Endothelial cell of umbilical vein (primary cell): ENCODE measurements at regions not wholly inside any gene's neighbourhood (a gene's known extent, or its start where the extent isn't known, plus 50 kb on each side); places are given as distances from the start of the nearest gene placed in this dataset.
A peak's percentile ranks its signal among the peaks of the same experiment; 100 is the strongest.

Experiments used
- BruUV-seq: library from RNA; stranded (reverse); fragments of 400-500 nt; replicated peaks from 2 replicates; lab custom pipeline; 2021; lab: Mats Ljungman, UMichigan
- CTCF ChIA-PET: fragments of 300-600, 350-600 bp; sonication (Branson Sonifier 250); formaldehyde crosslinking; loops from one replicate; lab custom pipeline; 2021; ENCODE audit warnings: antibody characterized with exemption, inconsistent platforms; lab: Charles Lee
- POLR2A ChIA-PET: fragments of 300-600, 350-600 bp; sonication (Branson Sonifier 250); formaldehyde crosslinking; loops from one replicate; lab custom pipeline; 2021; ENCODE audit warnings: antibody characterized with exemption, inconsistent platforms; lab: Charles Lee
- DNase-seq: peaks from one replicate; pipeline ENCODE4 v3.0.0-alpha.2; 2011; ENCODE audit warnings: low read depth, low spot score
- FAIRE-seq: peaks from 2 replicates; lab custom pipeline; 2011; peaks lifted over from hg19 to GRCh38; lab: Jason Lieb, UNC
- H2AFZ ChIP-seq: 2 replicates; pipeline ENCODE4 v1.6.0; 2012; ENCODE audit warnings: low read depth, low read length, control low read depth, inconsistent platforms
- H3K27ac ChIP-seq: 2 replicates; pipeline ENCODE4 v1.5.1; 2011; ENCODE audit warnings: low read depth, mild to moderate bottlenecking, control low read depth, low read length, moderate library complexity; ENCODE audit not compliant: insufficient read depth
- H3K27me3 ChIP-seq, 2 experiments: 2 replicates each; pipeline versions ENCODE4 v1.6.0 to v1.6.1; 2011; ENCODE audit warnings: low read length in 2 of 2, mixed read lengths in 1 of 2; ENCODE audit not compliant: control insufficient read depth in 2 of 2, insufficient read depth in 2 of 2
- H3K36me3 ChIP-seq, 2 experiments: 2 replicates in 1 of 2; 3 replicates in 1 of 2; pipeline ENCODE4 v1.5.1; 2011; ENCODE audit warnings: low read length in 2 of 2, mild to moderate bottlenecking in 1 of 2, moderate library complexity in 1 of 2; ENCODE audit not compliant: control insufficient read depth in 2 of 2, insufficient read depth in 2 of 2; ENCODE audit errors: extremely low read depth in 1 of 2
- H3K4me1 ChIP-seq: 3 replicates; pipeline ENCODE4 v1.5.1; 2011; ENCODE audit warnings: mild to moderate bottlenecking, low read length; ENCODE audit not compliant: control insufficient read depth, insufficient read depth; ENCODE audit errors: extremely low read depth
- H3K4me2 ChIP-seq: 2 replicates; pipeline ENCODE4 v1.6.1; 2011; ENCODE audit warnings: low read length, control low read depth, mixed read lengths; ENCODE audit not compliant: insufficient read depth
- H3K4me3 ChIP-seq, 3 experiments: fragments of 200-600 bp in 1 of 3; sonication (generic), shearing (Covaris generic) in 1 of 3; replicated peaks in 1 of 3; 2 replicates each; pipeline ENCODE4 v1.5.1; 2011 to 2016; ENCODE audit warnings: control low read depth in 3 of 3, low read length in 3 of 3, mild to moderate bottlenecking in 2 of 3, inconsistent platforms in 1 of 3, low read depth in 1 of 3, moderate library complexity in 1 of 3; ENCODE audit not compliant: insufficient read depth in 1 of 3
- H3K79me2 ChIP-seq: 2 replicates; pipeline ENCODE4 v1.6.0; 2012; ENCODE audit warnings: low read length, inconsistent platforms; ENCODE audit not compliant: control insufficient read depth, insufficient read depth
- H3K9ac ChIP-seq: replicated peaks from 2 replicates; pipeline ENCODE3; 2011; ENCODE audit warnings: low read length, control low read depth; ENCODE audit not compliant: insufficient read depth; ENCODE audit errors: extremely low read depth
- H3K9me1 ChIP-seq: replicated peaks from 3 replicates; pipeline ENCODE4 v1.6.0; 2011; ENCODE audit warnings: mild to moderate bottlenecking, low read length; ENCODE audit not compliant: control insufficient read depth, insufficient read depth; ENCODE audit errors: extremely low read depth
- H3K9me3 ChIP-seq: replicated peaks from 2 replicates; pipeline ENCODE4 v1.5.1; 2012; ENCODE audit warnings: low read length, inconsistent platforms; ENCODE audit not compliant: control insufficient read depth, insufficient read depth
- H4K20me1 ChIP-seq: replicated peaks from 2 replicates; pipeline ENCODE3; 2011; ENCODE audit warnings: mild to moderate bottlenecking, low read length; ENCODE audit not compliant: control insufficient read depth, insufficient read depth; ENCODE audit errors: extremely low read depth
- EZH2 ChIP-seq: IDR thresholded peaks from 2 replicates; pipeline ENCODE4 v1.6.1; 2012; ENCODE audit warnings: borderline replicate concordance, low read depth, mild to moderate bottlenecking, moderate library complexity, low read length, inconsistent platforms; ENCODE audit not compliant: severe bottlenecking
- FOS ChIP-seq: IDR thresholded peaks from 2 replicates; pipeline ENCODE4 v1.6.1; 2011; ENCODE audit warnings: mild to moderate bottlenecking, low read length, moderate library complexity, borderline replicate concordance; ENCODE audit not compliant: insufficient read depth
- GATA2 ChIP-seq: IDR thresholded peaks from 2 replicates; pipeline ENCODE4 v1.7.0; 2011; ENCODE audit warnings: low read depth, mild to moderate bottlenecking, moderate library complexity, mixed read lengths, low read length; ENCODE audit not compliant: insufficient read length, insufficient read depth
- JUN ChIP-seq: IDR thresholded peaks from 2 replicates; pipeline ENCODE4 v1.6.1; 2011; ENCODE audit warnings: borderline replicate concordance, low read depth; ENCODE audit not compliant: insufficient read length, insufficient read depth
- MYC ChIP-seq: IDR thresholded peaks from one replicate; pipeline ENCODE4 v1.6.1; 2011; ENCODE audit warnings: mild to moderate bottlenecking, low read depth, low read length
- POLR2AphosphoS5 ChIP-seq: IDR thresholded peaks from 2 replicates; pipeline ENCODE4 v1.6.1; 2012; ENCODE audit warnings: low read depth, mild to moderate bottlenecking, control low read depth, low read length, moderate library complexity; ENCODE audit not compliant: insufficient read depth
- dilution Hi-C: fragments of 300-500 bp; cut with MboI; formaldehyde crosslinking; loops from one replicate; pipeline ENCODE4 v1.15.0; 2019; ENCODE audit warnings: low sequenced_read_pairs; ENCODE audit not compliant: extremely low pct_ligation_motif_present
- intact Hi-C: fragments of 100-400 bp; cut with micrococcal nuclease; formaldehyde crosslinking; loops from one replicate; pipeline ENCODE4 v1.10.0; 2022
- TF ChIP-seq, protein P1 (sequence below): IDR thresholded peaks from 2 replicates; pipeline ENCODE4 v1.6.1; 2011; ENCODE audit not compliant: insufficient read depth, insufficient read length
- TF ChIP-seq, protein P2 (sequence below), 2 donors: IDR thresholded peaks; 1 replicate in 1 of 2; 2 replicates in 1 of 2; pipeline ENCODE4 v1.5.1; 2011; ENCODE audit warnings: low read length in 2 of 2, mild to moderate bottlenecking in 2 of 2, moderate library complexity in 2 of 2, control low read depth in 1 of 2, inconsistent platforms in 1 of 2, low read depth in 1 of 2; ENCODE audit not compliant: insufficient read depth in 1 of 2; ENCODE audit errors: extremely low read depth in 1 of 2

DNA sequence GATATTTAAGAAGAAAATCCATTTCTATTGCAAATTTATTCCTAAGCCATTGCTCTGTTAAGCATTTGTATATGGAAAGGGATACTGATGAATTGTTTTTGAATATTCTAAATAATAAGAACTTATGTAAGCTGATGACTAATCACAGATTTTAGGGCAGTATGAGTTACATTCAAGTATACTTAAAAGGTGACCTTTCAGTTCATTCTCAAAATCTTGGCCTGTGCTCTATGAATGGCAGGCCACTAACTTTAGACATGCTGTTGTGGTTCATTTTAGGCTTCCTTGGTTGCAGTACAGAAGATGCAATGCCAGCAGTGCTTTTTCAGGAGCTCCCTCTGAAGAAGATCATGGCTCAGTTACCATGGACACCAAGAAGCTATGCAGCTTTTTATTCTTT is 380.4 kb downstream of the CENPW start:
- ChIA-PET POLR2A (no interaction called here), CTCF (no interaction called here)
- H2AFZ ChIP-seq: no peak overlapping the region
- H3K9me1 ChIP-seq: no peaks in the 10 kb centered on the region
- no peaks in the 10 kb centered on the region for H3K9me3 ChIP-seq
- BruUV-seq: no TSS peak
- no peak overlapping the region for H3K9ac ChIP-seq
- no peak overlapping the region for H3K27ac ChIP-seq
- no peak overlapping the region for H3K4me3 ChIP-seq
- FAIRE-seq (no peak), DNase-seq (no peak)
- H3K36me3 ChIP-seq: no peaks in the 10 kb centered on the region
- dilution Hi-C loops: no loop called here
- TF ChIP-seq GATA2: no peak
- no peak for TF ChIP-seq JUN
- no peak for TF ChIP-seq EZH2
- TF ChIP-seq, protein P1, sequence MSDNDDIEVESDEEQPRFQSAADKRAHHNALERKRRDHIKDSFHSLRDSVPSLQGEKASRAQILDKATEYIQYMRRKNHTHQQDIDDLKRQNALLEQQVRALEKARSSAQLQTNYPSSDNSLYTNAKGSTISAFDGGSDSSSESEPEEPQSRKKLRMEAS: no peak
- no peak for TF ChIP-seq POLR2AphosphoS5
- TF ChIP-seq MYC: no peak
- no peaks in the 10 kb centered on the region for H3K79me2 ChIP-seq
- peaks cover 14% of the 10 kb centered on the region for H3K4me1 ChIP-seq
- H4K20me1 ChIP-seq: no peaks in the 10 kb centered on the region
- intact Hi-C loops: loop anchor here (5.0 kb wide), 1 partner anchor 197 kb away; no protein-coding TSS in a partner anchor
- no peaks in the 10 kb centered on the region for H3K27me3 ChIP-seq
- no peak overlapping the region for H3K4me2 ChIP-seq

DNA sequence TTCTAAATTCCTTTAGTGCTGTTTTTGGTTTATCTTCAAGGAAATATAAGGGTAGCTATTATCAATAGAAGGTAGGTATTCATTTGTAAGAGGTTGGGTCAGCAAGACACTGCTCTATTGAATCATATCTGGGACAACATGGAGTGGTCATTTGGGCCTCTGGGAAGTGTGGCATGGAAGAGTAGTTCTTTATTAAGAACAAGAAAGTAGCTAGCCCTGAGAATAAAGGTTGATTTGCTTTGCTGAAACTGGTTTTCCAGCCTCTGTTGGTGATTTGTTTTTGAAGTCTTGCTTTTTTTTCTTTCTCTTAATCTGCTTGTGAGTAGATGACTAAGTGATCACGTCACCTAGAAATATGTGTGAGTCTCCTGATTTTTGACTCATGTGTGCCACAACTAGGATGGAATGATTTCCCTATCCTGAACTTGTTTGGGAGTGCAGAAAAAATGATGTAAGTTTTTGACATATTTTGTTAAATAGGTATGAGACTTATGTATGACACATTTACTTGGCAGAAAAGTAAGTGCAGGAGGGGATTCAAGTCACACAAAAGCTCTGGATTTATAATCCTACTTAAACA is 381.8 kb downstream of the CENPW start:
- FAIRE-seq (no peak), DNase-seq (peak; percentile 80)
- POLR2A ChIA-PET: no interaction called here
- H3K36me3 ChIP-seq: no peaks in the 10 kb centered on the region
- H3K4me3 ChIP-seq: no peak overlapping the region
- intact Hi-C loops: loop anchor here (1.0 to 5.0 kb wide), 2 partner anchors 196 to 545 kb away; partner anchors contain the start of gene RNF146
- CTCF ChIA-PET: interaction anchor here (1.0 to 1.6 kb wide), 2 partner anchors 17 to 469 kb away, joined by 3 read pairs; no protein-coding TSS in a partner anchor
- BruUV-seq: no TSS peak
- H3K9ac ChIP-seq: no peak overlapping the region
- no peaks in the 10 kb centered on the region for H4K20me1 ChIP-seq
- no peak overlapping the region for H3K4me2 ChIP-seq
- peak overlapping the region; percentile 72 for H3K27ac ChIP-seq
- dilution Hi-C loops: no loop called here
- peak; percentile 84 for TF ChIP-seq FOS
- TF ChIP-seq POLR2AphosphoS5: no peak
- TF ChIP-seq JUN: peak; percentile 73
- TF ChIP-seq, protein P1: no peak
- no peak for TF ChIP-seq EZH2
- TF ChIP-seq GATA2: no peak
- no peak for TF ChIP-seq MYC
- TF ChIP-seq, protein P2, sequence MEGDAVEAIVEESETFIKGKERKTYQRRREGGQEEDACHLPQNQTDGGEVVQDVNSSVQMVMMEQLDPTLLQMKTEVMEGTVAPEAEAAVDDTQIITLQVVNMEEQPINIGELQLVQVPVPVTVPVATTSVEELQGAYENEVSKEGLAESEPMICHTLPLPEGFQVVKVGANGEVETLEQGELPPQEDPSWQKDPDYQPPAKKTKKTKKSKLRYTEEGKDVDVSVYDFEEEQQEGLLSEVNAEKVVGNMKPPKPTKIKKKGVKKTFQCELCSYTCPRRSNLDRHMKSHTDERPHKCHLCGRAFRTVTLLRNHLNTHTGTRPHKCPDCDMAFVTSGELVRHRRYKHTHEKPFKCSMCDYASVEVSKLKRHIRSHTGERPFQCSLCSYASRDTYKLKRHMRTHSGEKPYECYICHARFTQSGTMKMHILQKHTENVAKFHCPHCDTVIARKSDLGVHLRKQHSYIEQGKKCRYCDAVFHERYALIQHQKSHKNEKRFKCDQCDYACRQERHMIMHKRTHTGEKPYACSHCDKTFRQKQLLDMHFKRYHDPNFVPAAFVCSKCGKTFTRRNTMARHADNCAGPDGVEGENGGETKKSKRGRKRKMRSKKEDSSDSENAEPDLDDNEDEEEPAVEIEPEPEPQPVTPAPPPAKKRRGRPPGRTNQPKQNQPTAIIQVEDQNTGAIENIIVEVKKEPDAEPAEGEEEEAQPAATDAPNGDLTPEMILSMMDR (IDR thresholded peaks at IDR 0.05; ENCODE audit: extremely low read depth in 1 of 2, insufficient read depth in 1 of 2, low read depth in 1 of 2, low read length in 2 of 2): no peak
- peak overlapping the region; percentile 70 for H2AFZ ChIP-seq
- no peaks in the 10 kb centered on the region for H3K27me3 ChIP-seq
- no peaks in the 10 kb centered on the region for H3K79me2 ChIP-seq
- no peaks in the 10 kb centered on the region for H3K9me3 ChIP-seq
- no peaks in the 10 kb centered on the region for H3K9me1 ChIP-seq
- peaks cover 14% of the 10 kb centered on the region for H3K4me1 ChIP-seq
